Activated naive CD8-positive, alpha-beta T cell treated with anti-CD3 and anti-CD28 coated beads, Interleukin-2, amount 50 U/mL, for 24 hours (primary cell): ENCODE measurements at regions not wholly inside any gene's neighbourhood (a gene's known extent, or its start where the extent isn't known, plus 50 kb on each side); places are given as distances from the start of the nearest gene placed in this dataset.
"Not testable (repeated sequence)": the region's sequence is repeated elsewhere in the genome, so short reads cannot be mapped to it uniquely, and the experiment has no call there.

Experiments
- ATAC-seq: fragments of 150-1000 bp; cut with Tn5 transposase; one replicate; pipeline ENCODE4 v1.10.0; 2021
- DNase-seq: peaks from one replicate; pipeline ENCODE4 v3.0.0; 2021
- H3K27ac Mint-ChIP-seq: one replicate; pipeline ENCODE4 v1.8.0; 2021; ENCODE audit warnings: mild to moderate bottlenecking, mixed read lengths
- H3K27me3 Mint-ChIP-seq: one replicate; pipeline ENCODE4 v1.8.0; 2021; ENCODE audit warnings: mixed read lengths
- H3K36me3 Mint-ChIP-seq: one replicate; pipeline ENCODE4 v1.8.0; 2021; ENCODE audit warnings: low read depth, mixed read lengths
- H3K4me1 Mint-ChIP-seq: one replicate; pipeline ENCODE4 v1.8.0; 2021; ENCODE audit warnings: mixed read lengths
- H3K4me3 Mint-ChIP-seq: one replicate; pipeline ENCODE4 v1.8.0; 2021; ENCODE audit warnings: mild to moderate bottlenecking, moderate library complexity, mixed read lengths
- H3K9me3 Mint-ChIP-seq: one replicate; pipeline ENCODE4 v1.8.0; 2021; ENCODE audit warnings: mixed read lengths

GRCh38 chr9:138207300-138208179 is 330.0 kb downstream of the CACNA1B start:
- not testable (repeated sequence) for DNase-seq, H3K27ac Mint-ChIP-seq, H3K9me3 Mint-ChIP-seq, H3K36me3 Mint-ChIP-seq, ATAC-seq, H3K4me1 Mint-ChIP-seq, H3K27me3 Mint-ChIP-seq, H3K4me3 Mint-ChIP-seq

GRCh38 chr9:138209071-138209644 is 331.6 kb downstream of the CACNA1B start:
- not testable (repeated sequence) for H3K36me3 Mint-ChIP-seq, ATAC-seq, H3K9me3 Mint-ChIP-seq, H3K27me3 Mint-ChIP-seq, DNase-seq, H3K4me3 Mint-ChIP-seq, H3K4me1 Mint-ChIP-seq, H3K27ac Mint-ChIP-seq

- H3K27me3 Mint-ChIP-seq, H3K9me3 Mint-ChIP-seq, H3K27ac Mint-ChIP-seq, H3K4me1 Mint-ChIP-seq, ATAC-seq, DNase-seq, H3K4me3 Mint-ChIP-seq, H3K36me3 Mint-ChIP-seq: not testable (repeated sequence)
These were observed 332.9 kb downstream of the CACNA1B start for GRCh38 chr9:138210388-138210986.

- not testable (repeated sequence) for H3K27ac Mint-ChIP-seq, H3K9me3 Mint-ChIP-seq, H3K4me1 Mint-ChIP-seq, ATAC-seq, DNase-seq, H3K4me3 Mint-ChIP-seq, H3K27me3 Mint-ChIP-seq, H3K36me3 Mint-ChIP-seq
These were observed 333.5 kb downstream of the CACNA1B start for GRCh38 chr9:138211070-138211469.

GRCh38 chr9:138211544-138212219 is 334.1 kb downstream of the CACNA1B start:
- H3K9me3 Mint-ChIP-seq, H3K4me1 Mint-ChIP-seq, H3K27me3 Mint-ChIP-seq, ATAC-seq, DNase-seq, H3K36me3 Mint-ChIP-seq, H3K27ac Mint-ChIP-seq, H3K4me3 Mint-ChIP-seq: not testable (repeated sequence)

GRCh38 chr9:138212811-138213210 is 335.2 kb downstream of the CACNA1B start:
- not testable (repeated sequence) for H3K27me3 Mint-ChIP-seq, ATAC-seq, H3K9me3 Mint-ChIP-seq, H3K4me3 Mint-ChIP-seq, DNase-seq, H3K4me1 Mint-ChIP-seq, H3K36me3 Mint-ChIP-seq, H3K27ac Mint-ChIP-seq

- not testable (repeated sequence) for H3K27me3 Mint-ChIP-seq, H3K27ac Mint-ChIP-seq, DNase-seq, ATAC-seq, H3K4me3 Mint-ChIP-seq, H3K9me3 Mint-ChIP-seq, H3K36me3 Mint-ChIP-seq, H3K4me1 Mint-ChIP-seq
These were observed 336.2 kb downstream of the CACNA1B start for GRCh38 chr9:138213748-138214147.

- not testable (repeated sequence) for H3K27ac Mint-ChIP-seq, H3K9me3 Mint-ChIP-seq, ATAC-seq, H3K4me3 Mint-ChIP-seq, DNase-seq, H3K27me3 Mint-ChIP-seq, H3K4me1 Mint-ChIP-seq, H3K36me3 Mint-ChIP-seq
These were observed 337.0 kb downstream of the CACNA1B start for GRCh38 chr9:138214548-138214947.

GRCh38 chr9:138215588-138215987 is 338.0 kb downstream of the CACNA1B start:
- not testable (repeated sequence) for ATAC-seq, H3K4me1 Mint-ChIP-seq, H3K9me3 Mint-ChIP-seq, H3K4me3 Mint-ChIP-seq, H3K36me3 Mint-ChIP-seq, H3K27me3 Mint-ChIP-seq, DNase-seq, H3K27ac Mint-ChIP-seq

- not testable (repeated sequence) for DNase-seq, H3K36me3 Mint-ChIP-seq, ATAC-seq, H3K4me3 Mint-ChIP-seq, H3K4me1 Mint-ChIP-seq, H3K27ac Mint-ChIP-seq, H3K9me3 Mint-ChIP-seq, H3K27me3 Mint-ChIP-seq
These were observed 339.2 kb downstream of the CACNA1B start for GRCh38 chr9:138216817-138217216.

GRCh38 chr9:138217284-138217850 is 339.8 kb downstream of the CACNA1B start:
- not testable (repeated sequence) for H3K9me3 Mint-ChIP-seq, H3K4me3 Mint-ChIP-seq, ATAC-seq, H3K27me3 Mint-ChIP-seq, H3K36me3 Mint-ChIP-seq, H3K27ac Mint-ChIP-seq, DNase-seq, H3K4me1 Mint-ChIP-seq

- not testable (repeated sequence) for H3K27me3 Mint-ChIP-seq, H3K36me3 Mint-ChIP-seq, H3K27ac Mint-ChIP-seq, H3K4me1 Mint-ChIP-seq, ATAC-seq, H3K4me3 Mint-ChIP-seq, DNase-seq, H3K9me3 Mint-ChIP-seq
These were observed 341.7 kb downstream of the CACNA1B start for GRCh38 chr9:138219249-138219648.

GRCh38 chr9:138221446-138222054 is 344.0 kb downstream of the CACNA1B start:
- not testable (repeated sequence) for H3K36me3 Mint-ChIP-seq, H3K27me3 Mint-ChIP-seq, ATAC-seq, H3K9me3 Mint-ChIP-seq, DNase-seq, H3K27ac Mint-ChIP-seq, H3K4me1 Mint-ChIP-seq
- peak overlapping the region; percentile 32 for H3K4me3 Mint-ChIP-seq

GRCh38 chr9:138237099-138237498 is 359.5 kb downstream of the CACNA1B start:
- not testable (repeated sequence) for H3K4me1 Mint-ChIP-seq, H3K27ac Mint-ChIP-seq, ATAC-seq, H3K27me3 Mint-ChIP-seq, H3K36me3 Mint-ChIP-seq, H3K4me3 Mint-ChIP-seq, DNase-seq, H3K9me3 Mint-ChIP-seq
